Thymus (tissue), 11 donors: ENCODE measurements at regions not wholly inside any gene's neighbourhood (a gene's known extent, or its start where the extent isn't known, plus 50 kb on each side); places are given as distances from the start of the nearest gene placed in this dataset.
"Not testable (repeated sequence)": the region's sequence is repeated elsewhere in the genome, so short reads cannot be mapped to it uniquely, and the experiment has no call there.

ENCODE experiments used
- DNase-seq, 9 donors: peaks; one replicate each; pipeline ENCODE4 v3.0.0-alpha.2; 2013; ENCODE audit warnings: low spot score in 9 of 9, low read depth in 6 of 9, missing footprints in 1 of 9
- H3K27ac ChIP-seq, 2 donors: one replicate each; pipeline ENCODE4 v1.5.1; 2013; ENCODE audit warnings: control low read depth in 1 of 2, low read depth in 1 of 2, low read length in 1 of 2, mild to moderate bottlenecking in 1 of 2, moderate library complexity in 1 of 2
- H3K27me3 ChIP-seq, 2 donors: one replicate each; pipeline ENCODE4 v1.5.1; 2013; ENCODE audit warnings: low read length in 1 of 2; ENCODE audit not compliant: control insufficient read depth in 2 of 2, insufficient read depth in 1 of 2
- H3K36me3 ChIP-seq, 2 donors: one replicate each; pipeline ENCODE4 v1.5.1; 2013; ENCODE audit warnings: low read length in 1 of 2, mild to moderate bottlenecking in 1 of 2, moderate library complexity in 1 of 2; ENCODE audit not compliant: control insufficient read depth in 2 of 2, insufficient read depth in 2 of 2
- H3K4me1 ChIP-seq, 2 donors: one replicate each; pipeline ENCODE4 v1.5.1; 2013; ENCODE audit warnings: low read length in 2 of 2; ENCODE audit not compliant: control insufficient read depth in 2 of 2, insufficient read depth in 2 of 2
- H3K4me3 ChIP-seq, 2 donors: one replicate each; pipeline ENCODE4 v1.5.1; 2013; ENCODE audit warnings: low read length in 2 of 2, control low read depth in 1 of 2, mild to moderate bottlenecking in 1 of 2
- H3K9me3 ChIP-seq, 2 donors: one replicate each; pipeline ENCODE4 v1.5.1; 2013; ENCODE audit warnings: low read length in 1 of 2, mild to moderate bottlenecking in 1 of 2; ENCODE audit not compliant: control insufficient read depth in 2 of 2, insufficient read depth in 1 of 2
- WGBS: extraction: QIAGEN DNeasy Blood & Tissue Kit; methylation state at CpG from one replicate; pipeline ENCODE4 v1.1.7; 2013; 5-methylcytosine and 5-hydroxymethylcytosine counted together
- donor health status: healthy.

GRCh38 chr20:53779822-53780221, 186.2 kb upstream of the ZNF217 start:
- Histone ChIP-seq H3K9me3 (no peaks in the 10 kb centered on the region), H3K27me3 (no peaks in the 10 kb centered on the region), H3K4me3 (no peak overlapping the region), H3K27ac (no peak overlapping the region), H3K4me1 (no peaks in the 10 kb centered on the region), H3K36me3 (no peaks in the 10 kb centered on the region)
- no peak for DNase-seq
- 97% methylated on average over 1 of the region's 1 CpG for WGBS

- Histone ChIP-seq H3K27me3 (no peaks in the 10 kb centered on the region), H3K9me3 (no peaks in the 10 kb centered on the region), H3K4me3 (no peak overlapping the region), H3K36me3 (no peaks in the 10 kb centered on the region), H3K27ac (no peak overlapping the region), H3K4me1 (no peaks in the 10 kb centered on the region)
- 96% methylated on average over 7 of the region's 7 CpGs for WGBS
- DNase-seq, result no peak
Measured at GRCh38 chr20:53778736-53779135, 185.1 kb upstream of the ZNF217 start.

- Histone ChIP-seq H3K9me3 (no peaks in the 10 kb centered on the region), H3K27me3 (no peaks in the 10 kb centered on the region), H3K27ac (no peak overlapping the region), H3K4me1 (no peaks in the 10 kb centered on the region), H3K36me3 (no peaks in the 10 kb centered on the region), H3K4me3 (no peak overlapping the region)
- WGBS, result 94% methylated on average over 9 of the region's 9 CpGs
- no peak for DNase-seq
Measured at GRCh38 chr20:53778041-53778516, 184.4 kb upstream of the ZNF217 start.

GRCh38 chr20:53777402-53777801, 183.8 kb upstream of the ZNF217 start:
- H3K36me3 ChIP-seq, H3K4me3 ChIP-seq, DNase-seq, H3K27ac ChIP-seq, H3K4me1 ChIP-seq, H3K9me3 ChIP-seq, H3K27me3 ChIP-seq: not testable (repeated sequence)
- WGBS, result 99% methylated on average over 7 of the region's 7 CpGs

GRCh38 chr20:53776858-53777257, 183.2 kb upstream of the ZNF217 start:
- Histone ChIP-seq H3K4me1 (no peaks in the 10 kb centered on the region), H3K27ac (no peak overlapping the region), H3K9me3 (no peaks in the 10 kb centered on the region), H3K36me3 (no peaks in the 10 kb centered on the region), H3K27me3 (no peaks in the 10 kb centered on the region), H3K4me3 (no peak overlapping the region)
- DNase-seq, result no peak
- WGBS, result 82% methylated on average over 5 of the region's 5 CpGs

GRCh38 chr20:53774461-53775203, 181.0 kb upstream of the ZNF217 start:
- Histone ChIP-seq H3K27me3 (no peaks in the 10 kb centered on the region), H3K27ac (no peak overlapping the region), H3K4me3 (no peak overlapping the region), H3K36me3 (no peaks in the 10 kb centered on the region), H3K9me3 (no peaks in the 10 kb centered on the region), H3K4me1 (no peaks in the 10 kb centered on the region)
- no peak for DNase-seq
- WGBS, result 95% methylated on average over 9 of the region's 9 CpGs

GRCh38 chr20:53773792-53774401, 180.3 kb upstream of the ZNF217 start:
- no peaks in the 10 kb centered on the region for H3K4me1 ChIP-seq

GRCh38 chr20:53773066-53773791, 179.6 kb upstream of the ZNF217 start:
- H3K27ac ChIP-seq, H3K36me3 ChIP-seq, H3K4me1 ChIP-seq, H3K9me3 ChIP-seq, H3K27me3 ChIP-seq, DNase-seq, H3K4me3 ChIP-seq: not testable (repeated sequence)
- 98% methylated on average over 10 of the region's 10 CpGs for WGBS

More at GRCh38 chr20:53773792-53774401, 180.3 kb upstream of the ZNF217 start:
- Histone ChIP-seq H3K4me3 (no peak overlapping the region), H3K27me3 (no peaks in the 10 kb centered on the region), H3K27ac (no peak overlapping the region), H3K36me3 (no peaks in the 10 kb centered on the region), H3K9me3 (no peaks in the 10 kb centered on the region)
- no peak for DNase-seq
- WGBS, result 85% methylated on average over 1 of the region's 1 CpG

- no peak overlapping the region for H3K27ac ChIP-seq
- DNase-seq, result no peak
- WGBS, result 90% methylated on average over 5 of the region's 5 CpGs
Measured at GRCh38 chr20:53769041-53769440, 175.4 kb upstream of the ZNF217 start.

More at GRCh38 chr20:53769041-53769440, 175.4 kb upstream of the ZNF217 start:
- Histone ChIP-seq H3K9me3 (peaks cover 0 to 3% of the 10 kb centered on the region in 2 donors), H3K36me3 (no peaks in the 10 kb centered on the region), H3K27me3 (no peaks in the 10 kb centered on the region), H3K4me1 (peaks cover 0 to 4% of the 10 kb centered on the region in 2 donors), H3K4me3 (no peak overlapping the region)
